LNCAP (cell line): ENCODE measurements at regions not wholly inside any gene's neighbourhood (a gene's known extent, or its start where the extent isn't known, plus 50 kb on each side); places are given as distances from the start of the nearest gene placed in this dataset.

ENCODE experiments used
- TF ChIP-seq, protein P1 (sequence below): fragments of 450-650 bp; IDR thresholded peaks from 2 replicates; pipeline ENCODE4 v1.5.1; 2017; ENCODE audit warnings: mild to moderate bottlenecking

DNA sequence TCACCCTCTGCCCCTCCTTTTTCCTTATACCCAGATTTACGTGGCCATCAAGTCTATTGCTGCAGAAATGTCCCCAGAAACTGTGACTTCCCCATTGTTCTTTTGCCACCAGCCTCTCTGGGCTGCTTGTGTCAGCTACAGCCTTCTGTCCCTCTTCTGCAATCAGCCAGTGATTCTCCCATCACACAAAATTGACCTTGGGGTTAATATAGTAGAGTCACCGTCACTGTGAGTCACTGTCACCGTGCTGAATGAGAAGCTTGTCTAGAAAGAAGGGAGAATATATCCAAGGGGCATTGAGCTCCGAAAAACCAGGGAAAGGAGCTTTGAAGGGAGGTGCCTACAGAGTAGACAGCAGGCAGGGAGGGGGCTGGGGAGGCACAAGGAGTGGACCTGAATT lies 290.5 kb downstream of the HAPSTR1 start:
- TF ChIP-seq, protein P1, sequence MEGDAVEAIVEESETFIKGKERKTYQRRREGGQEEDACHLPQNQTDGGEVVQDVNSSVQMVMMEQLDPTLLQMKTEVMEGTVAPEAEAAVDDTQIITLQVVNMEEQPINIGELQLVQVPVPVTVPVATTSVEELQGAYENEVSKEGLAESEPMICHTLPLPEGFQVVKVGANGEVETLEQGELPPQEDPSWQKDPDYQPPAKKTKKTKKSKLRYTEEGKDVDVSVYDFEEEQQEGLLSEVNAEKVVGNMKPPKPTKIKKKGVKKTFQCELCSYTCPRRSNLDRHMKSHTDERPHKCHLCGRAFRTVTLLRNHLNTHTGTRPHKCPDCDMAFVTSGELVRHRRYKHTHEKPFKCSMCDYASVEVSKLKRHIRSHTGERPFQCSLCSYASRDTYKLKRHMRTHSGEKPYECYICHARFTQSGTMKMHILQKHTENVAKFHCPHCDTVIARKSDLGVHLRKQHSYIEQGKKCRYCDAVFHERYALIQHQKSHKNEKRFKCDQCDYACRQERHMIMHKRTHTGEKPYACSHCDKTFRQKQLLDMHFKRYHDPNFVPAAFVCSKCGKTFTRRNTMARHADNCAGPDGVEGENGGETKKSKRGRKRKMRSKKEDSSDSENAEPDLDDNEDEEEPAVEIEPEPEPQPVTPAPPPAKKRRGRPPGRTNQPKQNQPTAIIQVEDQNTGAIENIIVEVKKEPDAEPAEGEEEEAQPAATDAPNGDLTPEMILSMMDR: no peak

DNA sequence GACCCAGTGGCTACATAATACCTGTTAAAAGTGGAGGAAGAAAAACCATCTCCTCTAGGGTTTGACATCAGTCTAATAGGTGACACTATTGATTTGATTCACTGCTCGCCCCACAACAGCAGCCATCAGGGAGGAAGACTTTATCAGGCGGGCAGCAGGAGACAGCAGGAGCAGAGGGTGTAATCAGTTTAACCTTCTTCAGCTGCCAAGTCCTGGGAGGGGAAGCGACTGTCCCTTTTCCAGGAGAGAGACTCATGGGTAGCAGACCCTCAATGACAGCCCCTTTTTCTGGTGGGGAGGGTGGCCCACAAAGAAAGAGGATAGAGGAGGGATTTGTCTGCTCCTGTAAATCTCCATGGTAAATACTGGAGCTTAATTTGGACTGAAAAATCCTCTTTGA lies 291.8 kb downstream of the HAPSTR1 start:
- TF ChIP-seq, protein P1: no peak

DNA sequence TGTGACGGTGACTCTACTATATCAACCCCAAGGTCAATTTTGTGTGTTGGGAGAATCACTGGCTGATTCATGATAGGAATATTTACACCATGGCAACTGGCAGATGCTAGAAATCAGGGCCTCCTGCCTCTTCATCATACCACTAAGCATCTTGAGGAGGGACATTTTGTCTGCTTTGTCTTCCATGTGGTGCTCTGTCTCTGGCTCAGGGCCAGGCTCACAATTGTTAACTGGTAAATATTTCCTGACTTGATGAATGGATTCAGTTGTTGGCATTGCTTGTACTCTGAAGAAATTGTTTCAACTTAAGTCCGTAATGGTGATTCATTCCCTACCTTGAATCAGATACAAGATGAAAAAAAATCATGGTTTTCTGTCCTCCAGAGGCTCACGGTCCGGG lies 292.7 kb downstream of the HAPSTR1 start:
- TF ChIP-seq, protein P1: no peak

GRCh38 chr16:9389543-9390207 lies 298.2 kb downstream of the HAPSTR1 start:
- TF ChIP-seq, protein P1: no peak

DNA sequence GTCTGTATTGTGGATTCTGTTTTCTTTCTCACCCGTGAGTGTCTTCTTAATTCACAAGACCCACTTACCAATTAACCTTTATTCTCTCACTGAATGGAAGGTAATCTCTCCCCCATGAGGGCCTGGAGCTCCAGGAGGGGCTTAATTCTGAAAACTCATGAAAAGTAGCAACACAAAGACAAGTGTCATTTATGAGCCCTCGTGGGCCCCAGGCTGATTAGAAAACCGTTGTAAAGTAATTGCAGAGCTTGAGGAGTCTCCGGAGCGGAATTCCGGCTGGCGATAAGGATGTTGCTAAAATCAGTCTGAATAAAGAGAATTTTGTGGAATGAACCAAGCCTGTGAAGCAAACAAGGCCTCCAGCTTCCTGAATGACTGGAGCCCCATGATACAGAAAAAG lies 301.5 kb downstream of the HAPSTR1 start:
- TF ChIP-seq, protein P1: no peak

DNA sequence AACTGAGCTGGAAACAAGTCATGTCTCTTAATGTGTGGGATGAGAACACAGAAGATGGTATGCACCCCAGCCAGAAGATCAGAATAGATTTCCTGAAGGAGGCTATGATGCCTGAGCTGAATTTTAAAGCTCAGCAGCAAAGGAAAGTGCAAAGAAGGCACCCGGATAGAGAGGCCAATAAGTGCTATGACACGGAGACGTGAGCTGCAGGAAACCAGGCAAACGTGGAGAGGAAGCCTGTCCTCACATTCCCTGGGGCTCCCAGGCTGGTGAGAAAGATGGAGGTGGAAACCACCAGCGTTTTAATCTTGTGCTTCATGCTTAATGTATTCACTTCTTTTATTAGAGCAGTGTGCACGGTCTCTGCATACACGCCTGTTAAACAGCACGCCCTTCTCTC lies 302.1 kb downstream of the HAPSTR1 start:
- TF ChIP-seq, protein P1: no peak

- TF ChIP-seq, protein P1: no peak
These were observed 304.5 kb downstream of the HAPSTR1 start for GRCh38 chr16:9395958-9396359.

DNA sequence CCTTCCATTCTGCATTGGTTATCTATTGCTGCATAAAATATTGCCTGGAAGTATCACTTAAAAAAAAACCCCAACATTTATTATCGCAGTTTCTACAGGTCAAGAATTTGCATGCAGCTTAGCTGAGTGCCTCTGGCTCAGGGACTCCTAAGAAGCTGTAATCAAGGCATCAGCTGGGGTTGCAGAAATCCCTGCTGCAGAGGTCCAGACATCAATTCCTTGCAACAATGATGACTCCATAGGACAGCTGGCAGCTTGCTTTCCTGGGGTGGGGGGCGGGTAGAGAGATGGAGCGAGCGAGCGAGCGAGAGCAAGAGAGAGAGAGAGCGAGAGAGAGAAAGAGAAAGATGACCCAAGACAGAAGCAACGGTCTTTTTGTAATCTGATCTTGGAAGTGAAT lies 308.1 kb downstream of the HAPSTR1 start:
- TF ChIP-seq, protein P1: no peak
